Activated CD8-positive, alpha-beta T cell treated with anti-CD3 and anti-CD28 coated beads for 36 hours (primary cell): ENCODE measurements at regions not wholly inside any gene's neighbourhood (a gene's known extent, or its start where the extent isn't known, plus 50 kb on each side); places are given as distances from the start of the nearest gene placed in this dataset.

Source experiments
- ATAC-seq: fragments of 200-7000 bp; cut with Tn5 transposase; one replicate; pipeline ENCODE4 v1.10.0; 2021; ENCODE audit warnings: mild to moderate bottlenecking, moderate library complexity
- CTCF ChIA-PET: fragments of 350-600 bp; sonication (Branson Sonifier 250); formaldehyde crosslinking; loops from one replicate; lab custom pipeline; 2021; ENCODE audit warnings: antibody characterized with exemption; lab: Charles Lee
- POLR2A ChIA-PET: fragments of 350-600 bp; sonication (Branson Sonifier 250); formaldehyde crosslinking; loops from one replicate; lab custom pipeline; 2021; ENCODE audit warnings: antibody characterized with exemption; lab: Charles Lee
- DNase-seq: peaks from one replicate; pipeline ENCODE4 v3.0.0-alpha.2; 2020
- H3K27ac Mint-ChIP-seq: one replicate; pipeline ENCODE4 v1.8.0; 2021; ENCODE audit warnings: mild to moderate bottlenecking, mixed read lengths
- H3K27me3 Mint-ChIP-seq: one replicate; pipeline ENCODE4 v1.8.0; 2021; ENCODE audit warnings: mixed read lengths
- H3K36me3 Mint-ChIP-seq: one replicate; pipeline ENCODE4 v1.8.0; 2021; ENCODE audit warnings: low read depth, mixed read lengths
- H3K4me1 Mint-ChIP-seq: one replicate; pipeline ENCODE4 v1.8.0; 2021; ENCODE audit warnings: low read depth, mixed read lengths
- H3K4me3 Mint-ChIP-seq: one replicate; pipeline ENCODE4 v1.8.0; 2021; ENCODE audit warnings: mild to moderate bottlenecking, moderate library complexity, mixed read lengths
- H3K9me3 Mint-ChIP-seq: one replicate; pipeline ENCODE4 v1.8.0; 2021; ENCODE audit warnings: mixed read lengths
- CTCF ChIP-seq: fragments of 200-600 bp; IDR thresholded peaks from one replicate; pipeline ENCODE4 v1.8.0; 2022; ENCODE audit warnings: antibody characterized with exemption, mild to moderate bottlenecking
- intact Hi-C: fragments of 100-400 bp; cut with micrococcal nuclease; formaldehyde crosslinking; loops from one replicate; pipeline ENCODE4 v1.10.0; 2022

GRCh38 chr2:209334188-209335017, 89.4 kb upstream of the MAP2 start:
- peak; percentile 39 for ATAC-seq
- intact Hi-C loops, result loop anchor here (5.0 to 10.0 kb wide), 2 partner anchors 90 to 243 kb away; partner anchors contain the start of gene MAP2
- peak; percentile 69 for TF ChIP-seq CTCF

GRCh38 chr2:209340522-209340921, 83.3 kb upstream of the MAP2 start:
- CTCF ChIA-PET, result no interaction called here
- no peaks in the 10 kb centered on the region for H3K4me1 Mint-ChIP-seq

More at GRCh38 chr2:209334188-209335017, 89.4 kb upstream of the MAP2 start:
- H3K27ac Mint-ChIP-seq, result no peak overlapping the region
- no peaks in the 10 kb centered on the region for H3K27me3 Mint-ChIP-seq
- H3K4me1 Mint-ChIP-seq, result no peaks in the 10 kb centered on the region
- no peak overlapping the region for H3K4me3 Mint-ChIP-seq
- H3K36me3 Mint-ChIP-seq, result no peaks in the 10 kb centered on the region
- peak; percentile 60 for DNase-seq
- CTCF ChIA-PET, result interaction anchor here (0.6 to 3.6 kb wide), 19 partner anchors 10 to 865 kb away, joined by 3 to 24 read pairs (median 4); no protein-coding TSS in a partner anchor
- no peaks in the 10 kb centered on the region for H3K9me3 Mint-ChIP-seq
- POLR2A ChIA-PET, result no interaction called here

GRCh38 chr2:209344349-209344748, 79.5 kb upstream of the MAP2 start:
- ATAC-seq (no peak), DNase-seq (no peak)
- POLR2A ChIA-PET, result no interaction called here
- Mint-ChIP-seq H3K4me1 (no peaks in the 10 kb centered on the region), H3K27me3 (peaks cover 2% of the 10 kb centered on the region), H3K36me3 (no peaks in the 10 kb centered on the region), H3K9me3 (no peaks in the 10 kb centered on the region), H3K27ac (no peak overlapping the region), H3K4me3 (no peak overlapping the region)
- intact Hi-C loops, result no loop called here
- no peak for TF ChIP-seq CTCF
- CTCF ChIA-PET, result interaction anchor here (6.5 kb wide), 1 partner anchor 9 kb away, joined by 22 read pairs; no protein-coding TSS in a partner anchor

More at GRCh38 chr2:209340522-209340921, 83.3 kb upstream of the MAP2 start:
- Mint-ChIP-seq H3K9me3 (no peaks in the 10 kb centered on the region), H3K27me3 (peaks cover 2% of the 10 kb centered on the region), H3K36me3 (no peaks in the 10 kb centered on the region), H3K4me3 (no peak overlapping the region), H3K27ac (no peak overlapping the region)
- no peak for TF ChIP-seq CTCF
- no peak for DNase-seq
- ATAC-seq, result no peak
- intact Hi-C loops, result no loop called here
- POLR2A ChIA-PET, result no interaction called here

- intact Hi-C loops, result no loop called here
- ATAC-seq (no peak), DNase-seq (no peak)
- H3K27ac Mint-ChIP-seq, result no peak overlapping the region
- POLR2A ChIA-PET, result no interaction called here
- no peak for TF ChIP-seq CTCF
- no peaks in the 10 kb centered on the region for H3K36me3 Mint-ChIP-seq
- no peaks in the 10 kb centered on the region for H3K4me1 Mint-ChIP-seq
- H3K27me3 Mint-ChIP-seq, result no peaks in the 10 kb centered on the region
- H3K9me3 Mint-ChIP-seq, result no peaks in the 10 kb centered on the region
- CTCF ChIA-PET, result interaction anchor here (6.5 kb wide), 1 partner anchor 14 kb away, joined by 22 read pairs; no protein-coding TSS in a partner anchor
- H3K4me3 Mint-ChIP-seq, result no peak overlapping the region
These were observed 75.4 kb upstream of the MAP2 start for GRCh38 chr2:209348433-209348832.

- H3K9me3 Mint-ChIP-seq, result peaks cover 1% of the 10 kb centered on the region
- no peaks in the 10 kb centered on the region for H3K36me3 Mint-ChIP-seq
- H3K27me3 Mint-ChIP-seq, result no peaks in the 10 kb centered on the region
- H3K4me1 Mint-ChIP-seq, result no peaks in the 10 kb centered on the region
- ChIA-PET POLR2A (no interaction called here), CTCF (no interaction called here)
- intact Hi-C loops, result no loop called here
- no peak overlapping the region for H3K27ac Mint-ChIP-seq
- TF ChIP-seq CTCF, result no peak
- ATAC-seq (no peak), DNase-seq (no peak)
- H3K4me3 Mint-ChIP-seq, result no peak overlapping the region
These were observed 72.2 kb upstream of the MAP2 start for GRCh38 chr2:209351636-209352035.
